GM23338 (cell line): ENCODE measurements at regions not wholly inside any gene's neighbourhood (a gene's known extent, or its start where the extent isn't known, plus 50 kb on each side); places are given as distances from the start of the nearest gene placed in this dataset.

ENCODE experiments used
- ATAC-seq: fragments of 200-7000 bp; cut with Tn5 transposase; 3 replicates; pipeline ENCODE4 v1.9.1; 2020
- DNase-seq: peaks from one replicate; pipeline ENCODE4 v3.0.0-alpha.2; 2015; ENCODE audit warnings: low spot score
- H2AFZ ChIP-seq: fragments of 200-600 bp; sonication (generic); 2 replicates; pipeline ENCODE4 v1.8.0; 2016; ENCODE audit warnings: antibody characterized with exemption, mild to moderate bottlenecking, moderate library complexity
- H3F3A ChIP-seq: fragments of 200-600 bp; sonication (generic); replicated peaks from 2 replicates; pipeline ENCODE4 v1.8.0; 2017; ENCODE audit warnings: antibody characterized with exemption, mixed run types, low read depth
- H3K27ac ChIP-seq: fragments of 200-600 bp; sonication (generic); 2 replicates; pipeline ENCODE4 v1.6.1; 2016; ENCODE audit warnings: low read depth
- H3K27me3 ChIP-seq: fragments of 200-600 bp; sonication (generic); 2 replicates; pipeline ENCODE4 v1.8.0; 2016; ENCODE audit warnings: mild to moderate bottlenecking, mixed run types, moderate library complexity; ENCODE audit not compliant: insufficient read depth
- H3K36me3 ChIP-seq: fragments of 200-600 bp; sonication (generic); 2 replicates; pipeline ENCODE4 v1.8.0; 2016; ENCODE audit warnings: mild to moderate bottlenecking; ENCODE audit not compliant: insufficient read depth
- H3K4me1 ChIP-seq: fragments of 200-600 bp; sonication (generic); 2 replicates; pipeline ENCODE4 v1.8.0; 2016; ENCODE audit warnings: mild to moderate bottlenecking, moderate library complexity; ENCODE audit not compliant: insufficient read depth
- H3K4me2 ChIP-seq: fragments of 200-600 bp; sonication (generic); 2 replicates; pipeline ENCODE4 v1.7.1; 2017; ENCODE audit warnings: mixed run types
- H3K4me3 ChIP-seq: fragments of 200-600 bp; sonication (generic); 2 replicates; pipeline ENCODE4 v1.6.1; 2016; ENCODE audit warnings: mixed run types
- H3K79me2 ChIP-seq: fragments of 200-600 bp; sonication (generic); replicated peaks from 2 replicates; pipeline ENCODE4 v1.8.0; 2017; ENCODE audit warnings: mild to moderate bottlenecking; ENCODE audit not compliant: insufficient read depth
- H3K9me2 ChIP-seq: fragments of 200-600 bp; sonication (generic); 2 replicates; pipeline ENCODE4 v1.8.0; 2017; ENCODE audit not compliant: insufficient read depth
- H4K20me1 ChIP-seq: fragments of 200-600 bp; sonication (generic); replicated peaks from 2 replicates; pipeline ENCODE4 v1.8.0; 2017; ENCODE audit warnings: mild to moderate bottlenecking; ENCODE audit not compliant: insufficient read depth
- H3K27ac Mint-ChIP-seq: 2 replicates; pipeline ENCODE4 v1.8.0; 2020; ENCODE audit warnings: inconsistent platforms, mild to moderate bottlenecking, moderate library complexity, mixed read lengths
- H3K27me3 Mint-ChIP-seq: 3 replicates; pipeline ENCODE4 v1.8.0; 2022; ENCODE audit warnings: low read depth, mild to moderate bottlenecking, moderate library complexity, mixed read lengths, inconsistent platforms; ENCODE audit not compliant: insufficient read depth, poor library complexity
- H3K36me3 Mint-ChIP-seq: 3 replicates; pipeline ENCODE4 v1.8.0; 2021; ENCODE audit warnings: low read depth, mild to moderate bottlenecking, inconsistent platforms, moderate library complexity, mixed read lengths
- H3K4me1 Mint-ChIP-seq: 3 replicates; pipeline ENCODE4 v1.8.0; 2020; ENCODE audit warnings: mild to moderate bottlenecking, inconsistent platforms, mixed read lengths
- H3K4me3 Mint-ChIP-seq: 3 replicates; pipeline ENCODE4 v1.8.0; 2021; ENCODE audit warnings: moderate library complexity, mild to moderate bottlenecking, inconsistent platforms, mixed read lengths
- H3K9me3 Mint-ChIP-seq: 3 replicates; pipeline ENCODE4 v1.8.0; 2020; ENCODE audit warnings: moderate library complexity, mild to moderate bottlenecking, inconsistent platforms, mixed read lengths
- CREB1 ChIP-seq: fragments of 250-450 bp; sonication (Bioruptor Pico); IDR thresholded peaks from 2 replicates; pipeline ENCODE4 v1.5.0; 2020; ENCODE audit warnings: low read depth, mild to moderate bottlenecking, moderate library complexity
- EZH2 ChIP-seq: fragments of 200-600 bp; sonication (generic); IDR thresholded peaks from one replicate; pipeline ENCODE4 v1.8.0; 2017; ENCODE audit warnings: antibody characterized with exemption, mild to moderate bottlenecking, low read depth; ENCODE audit not compliant: unreplicated experiment
- EZH2phosphoT487 ChIP-seq: fragments of 200-600 bp; sonication (generic); IDR thresholded peaks from one replicate; pipeline ENCODE4 v1.8.1; 2018; ENCODE audit warnings: antibody characterized with exemption; ENCODE audit not compliant: unreplicated experiment
- JUNB ChIP-seq: IDR thresholded peaks from one replicate; pipeline ENCODE4 v1.6.1; 2016; ENCODE audit warnings: antibody characterized with exemption; ENCODE audit not compliant: unreplicated experiment
- NANOG ChIP-seq: IDR thresholded peaks from 2 replicates; pipeline ENCODE4 v1.6.1; 2016; ENCODE audit warnings: antibody characterized with exemption, borderline replicate concordance
- POLR2AphosphoS5 ChIP-seq: IDR thresholded peaks from 2 replicates; pipeline ENCODE4 v1.6.1; 2016; ENCODE audit warnings: antibody characterized with exemption, low read depth
- STAT1 ChIP-seq: IDR thresholded peaks from one replicate; pipeline ENCODE4 v1.6.1; 2016; ENCODE audit warnings: antibody characterized with exemption; ENCODE audit not compliant: unreplicated experiment
- ZNF114 ChIP-seq: fragments of 250-450 bp; sonication (Bioruptor Pico); IDR thresholded peaks from 2 replicates; pipeline ENCODE4 v1.5.0; 2020; ENCODE audit warnings: mild to moderate bottlenecking, moderate library complexity
- TF ChIP-seq, protein P1 (sequence below): IDR thresholded peaks from one replicate; pipeline ENCODE4 v1.6.1; 2018; ENCODE audit warnings: antibody characterized with exemption; ENCODE audit not compliant: unreplicated experiment
- TF ChIP-seq, protein P2 (sequence below), 2 experiments: fragments of 200-600 bp in 1 of 2; sonication (generic) in 1 of 2; conservative IDR thresholded peaks; 2 replicates each; pipeline versions ENCODE4 v1.5.1 to v1.6.1; 2016 to 2017; ENCODE audit warnings: antibody characterized with exemption in 2 of 2, low read depth in 2 of 2, mild to moderate bottlenecking in 2 of 2, moderate library complexity in 1 of 2
- TF ChIP-seq, protein P3 (sequence below): fragments of 250-450 bp; sonication (Bioruptor Pico); IDR thresholded peaks from 2 replicates; pipeline ENCODE4 v1.5.0; 2020; ENCODE audit warnings: mild to moderate bottlenecking, moderate library complexity
- TF ChIP-seq, protein P4 (sequence below): IDR thresholded peaks from 2 replicates; pipeline ENCODE4 v1.6.1; 2016; ENCODE audit warnings: antibody characterized with exemption

DNA sequence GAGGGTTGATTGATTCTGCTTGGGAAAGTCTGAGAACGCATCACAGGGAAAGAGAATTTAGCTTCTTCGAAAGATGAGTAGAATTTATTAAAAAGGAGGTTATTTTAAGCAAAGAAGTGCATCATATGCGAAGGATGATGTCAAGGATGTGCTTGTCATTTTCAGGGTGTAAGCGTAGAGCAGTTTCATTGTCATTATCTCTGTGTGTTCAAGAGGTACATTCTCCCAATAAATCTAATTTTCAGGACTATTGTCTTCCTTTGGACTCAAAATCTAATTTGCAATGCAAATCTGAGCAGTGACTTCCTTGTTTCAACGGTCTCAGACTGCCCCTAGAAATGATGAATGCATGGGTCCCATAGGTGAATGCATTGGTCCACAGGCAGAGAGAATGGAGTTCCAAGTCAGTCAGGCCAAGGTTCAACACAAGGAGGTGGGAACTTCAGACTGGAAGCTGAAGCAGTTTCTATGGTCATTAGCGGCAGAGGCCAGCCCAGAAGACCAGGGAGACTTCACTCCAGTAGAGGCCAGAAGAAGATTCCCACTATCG lies 99.8 kb downstream of the CDC42EP3 start:
- H3K27me3 Mint-ChIP-seq: no peaks in the 10 kb centered on the region

More for the DNA sequence above, 99.8 kb downstream of the CDC42EP3 start:
- no peaks in the 10 kb centered on the region for H3K36me3 Mint-ChIP-seq
- Histone ChIP-seq H3K36me3 (no peaks in the 10 kb centered on the region), H3K27me3 (no peaks in the 10 kb centered on the region), H4K20me1 (no peaks in the 10 kb centered on the region), H3K79me2 (no peaks in the 10 kb centered on the region), H3K4me1 (no peaks in the 10 kb centered on the region), H3K4me3 (no peak overlapping the region), H3K9me2 (no peaks in the 10 kb centered on the region), H3F3A (no peaks in the 10 kb centered on the region), H3K4me2 (no peak overlapping the region), H2AFZ (no peak overlapping the region), H3K27ac (no peak overlapping the region)
- peaks cover 2% of the 10 kb centered on the region; the same call in 1 of the 3 replicates for H3K9me3 Mint-ChIP-seq
- no peak overlapping the region for H3K4me3 Mint-ChIP-seq
- DNase-seq (no peak), ATAC-seq (no peak)
- H3K27ac Mint-ChIP-seq: no peak overlapping the region
- TF ChIP-seq EZH2 (no peak), NANOG (no peak), EZH2phosphoT487 (no peak), STAT1 (no peak), JUNB (no peak), POLR2AphosphoS5 (no peak), CREB1 (no peak), ZNF114 (CRISPR knock-in tag) (no peak)
- TF ChIP-seq, protein P1, sequence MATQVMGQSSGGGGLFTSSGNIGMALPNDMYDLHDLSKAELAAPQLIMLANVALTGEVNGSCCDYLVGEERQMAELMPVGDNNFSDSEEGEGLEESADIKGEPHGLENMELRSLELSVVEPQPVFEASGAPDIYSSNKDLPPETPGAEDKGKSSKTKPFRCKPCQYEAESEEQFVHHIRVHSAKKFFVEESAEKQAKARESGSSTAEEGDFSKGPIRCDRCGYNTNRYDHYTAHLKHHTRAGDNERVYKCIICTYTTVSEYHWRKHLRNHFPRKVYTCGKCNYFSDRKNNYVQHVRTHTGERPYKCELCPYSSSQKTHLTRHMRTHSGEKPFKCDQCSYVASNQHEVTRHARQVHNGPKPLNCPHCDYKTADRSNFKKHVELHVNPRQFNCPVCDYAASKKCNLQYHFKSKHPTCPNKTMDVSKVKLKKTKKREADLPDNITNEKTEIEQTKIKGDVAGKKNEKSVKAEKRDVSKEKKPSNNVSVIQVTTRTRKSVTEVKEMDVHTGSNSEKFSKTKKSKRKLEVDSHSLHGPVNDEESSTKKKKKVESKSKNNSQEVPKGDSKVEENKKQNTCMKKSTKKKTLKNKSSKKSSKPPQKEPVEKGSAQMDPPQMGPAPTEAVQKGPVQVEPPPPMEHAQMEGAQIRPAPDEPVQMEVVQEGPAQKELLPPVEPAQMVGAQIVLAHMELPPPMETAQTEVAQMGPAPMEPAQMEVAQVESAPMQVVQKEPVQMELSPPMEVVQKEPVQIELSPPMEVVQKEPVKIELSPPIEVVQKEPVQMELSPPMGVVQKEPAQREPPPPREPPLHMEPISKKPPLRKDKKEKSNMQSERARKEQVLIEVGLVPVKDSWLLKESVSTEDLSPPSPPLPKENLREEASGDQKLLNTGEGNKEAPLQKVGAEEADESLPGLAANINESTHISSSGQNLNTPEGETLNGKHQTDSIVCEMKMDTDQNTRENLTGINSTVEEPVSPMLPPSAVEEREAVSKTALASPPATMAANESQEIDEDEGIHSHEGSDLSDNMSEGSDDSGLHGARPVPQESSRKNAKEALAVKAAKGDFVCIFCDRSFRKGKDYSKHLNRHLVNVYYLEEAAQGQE: no peak
- TF ChIP-seq, protein P2, sequence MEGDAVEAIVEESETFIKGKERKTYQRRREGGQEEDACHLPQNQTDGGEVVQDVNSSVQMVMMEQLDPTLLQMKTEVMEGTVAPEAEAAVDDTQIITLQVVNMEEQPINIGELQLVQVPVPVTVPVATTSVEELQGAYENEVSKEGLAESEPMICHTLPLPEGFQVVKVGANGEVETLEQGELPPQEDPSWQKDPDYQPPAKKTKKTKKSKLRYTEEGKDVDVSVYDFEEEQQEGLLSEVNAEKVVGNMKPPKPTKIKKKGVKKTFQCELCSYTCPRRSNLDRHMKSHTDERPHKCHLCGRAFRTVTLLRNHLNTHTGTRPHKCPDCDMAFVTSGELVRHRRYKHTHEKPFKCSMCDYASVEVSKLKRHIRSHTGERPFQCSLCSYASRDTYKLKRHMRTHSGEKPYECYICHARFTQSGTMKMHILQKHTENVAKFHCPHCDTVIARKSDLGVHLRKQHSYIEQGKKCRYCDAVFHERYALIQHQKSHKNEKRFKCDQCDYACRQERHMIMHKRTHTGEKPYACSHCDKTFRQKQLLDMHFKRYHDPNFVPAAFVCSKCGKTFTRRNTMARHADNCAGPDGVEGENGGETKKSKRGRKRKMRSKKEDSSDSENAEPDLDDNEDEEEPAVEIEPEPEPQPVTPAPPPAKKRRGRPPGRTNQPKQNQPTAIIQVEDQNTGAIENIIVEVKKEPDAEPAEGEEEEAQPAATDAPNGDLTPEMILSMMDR (conservative IDR thresholded peaks at IDR 0.05; ENCODE audit: low read depth in 2 of 2): no peak
- TF ChIP-seq, protein P3, sequence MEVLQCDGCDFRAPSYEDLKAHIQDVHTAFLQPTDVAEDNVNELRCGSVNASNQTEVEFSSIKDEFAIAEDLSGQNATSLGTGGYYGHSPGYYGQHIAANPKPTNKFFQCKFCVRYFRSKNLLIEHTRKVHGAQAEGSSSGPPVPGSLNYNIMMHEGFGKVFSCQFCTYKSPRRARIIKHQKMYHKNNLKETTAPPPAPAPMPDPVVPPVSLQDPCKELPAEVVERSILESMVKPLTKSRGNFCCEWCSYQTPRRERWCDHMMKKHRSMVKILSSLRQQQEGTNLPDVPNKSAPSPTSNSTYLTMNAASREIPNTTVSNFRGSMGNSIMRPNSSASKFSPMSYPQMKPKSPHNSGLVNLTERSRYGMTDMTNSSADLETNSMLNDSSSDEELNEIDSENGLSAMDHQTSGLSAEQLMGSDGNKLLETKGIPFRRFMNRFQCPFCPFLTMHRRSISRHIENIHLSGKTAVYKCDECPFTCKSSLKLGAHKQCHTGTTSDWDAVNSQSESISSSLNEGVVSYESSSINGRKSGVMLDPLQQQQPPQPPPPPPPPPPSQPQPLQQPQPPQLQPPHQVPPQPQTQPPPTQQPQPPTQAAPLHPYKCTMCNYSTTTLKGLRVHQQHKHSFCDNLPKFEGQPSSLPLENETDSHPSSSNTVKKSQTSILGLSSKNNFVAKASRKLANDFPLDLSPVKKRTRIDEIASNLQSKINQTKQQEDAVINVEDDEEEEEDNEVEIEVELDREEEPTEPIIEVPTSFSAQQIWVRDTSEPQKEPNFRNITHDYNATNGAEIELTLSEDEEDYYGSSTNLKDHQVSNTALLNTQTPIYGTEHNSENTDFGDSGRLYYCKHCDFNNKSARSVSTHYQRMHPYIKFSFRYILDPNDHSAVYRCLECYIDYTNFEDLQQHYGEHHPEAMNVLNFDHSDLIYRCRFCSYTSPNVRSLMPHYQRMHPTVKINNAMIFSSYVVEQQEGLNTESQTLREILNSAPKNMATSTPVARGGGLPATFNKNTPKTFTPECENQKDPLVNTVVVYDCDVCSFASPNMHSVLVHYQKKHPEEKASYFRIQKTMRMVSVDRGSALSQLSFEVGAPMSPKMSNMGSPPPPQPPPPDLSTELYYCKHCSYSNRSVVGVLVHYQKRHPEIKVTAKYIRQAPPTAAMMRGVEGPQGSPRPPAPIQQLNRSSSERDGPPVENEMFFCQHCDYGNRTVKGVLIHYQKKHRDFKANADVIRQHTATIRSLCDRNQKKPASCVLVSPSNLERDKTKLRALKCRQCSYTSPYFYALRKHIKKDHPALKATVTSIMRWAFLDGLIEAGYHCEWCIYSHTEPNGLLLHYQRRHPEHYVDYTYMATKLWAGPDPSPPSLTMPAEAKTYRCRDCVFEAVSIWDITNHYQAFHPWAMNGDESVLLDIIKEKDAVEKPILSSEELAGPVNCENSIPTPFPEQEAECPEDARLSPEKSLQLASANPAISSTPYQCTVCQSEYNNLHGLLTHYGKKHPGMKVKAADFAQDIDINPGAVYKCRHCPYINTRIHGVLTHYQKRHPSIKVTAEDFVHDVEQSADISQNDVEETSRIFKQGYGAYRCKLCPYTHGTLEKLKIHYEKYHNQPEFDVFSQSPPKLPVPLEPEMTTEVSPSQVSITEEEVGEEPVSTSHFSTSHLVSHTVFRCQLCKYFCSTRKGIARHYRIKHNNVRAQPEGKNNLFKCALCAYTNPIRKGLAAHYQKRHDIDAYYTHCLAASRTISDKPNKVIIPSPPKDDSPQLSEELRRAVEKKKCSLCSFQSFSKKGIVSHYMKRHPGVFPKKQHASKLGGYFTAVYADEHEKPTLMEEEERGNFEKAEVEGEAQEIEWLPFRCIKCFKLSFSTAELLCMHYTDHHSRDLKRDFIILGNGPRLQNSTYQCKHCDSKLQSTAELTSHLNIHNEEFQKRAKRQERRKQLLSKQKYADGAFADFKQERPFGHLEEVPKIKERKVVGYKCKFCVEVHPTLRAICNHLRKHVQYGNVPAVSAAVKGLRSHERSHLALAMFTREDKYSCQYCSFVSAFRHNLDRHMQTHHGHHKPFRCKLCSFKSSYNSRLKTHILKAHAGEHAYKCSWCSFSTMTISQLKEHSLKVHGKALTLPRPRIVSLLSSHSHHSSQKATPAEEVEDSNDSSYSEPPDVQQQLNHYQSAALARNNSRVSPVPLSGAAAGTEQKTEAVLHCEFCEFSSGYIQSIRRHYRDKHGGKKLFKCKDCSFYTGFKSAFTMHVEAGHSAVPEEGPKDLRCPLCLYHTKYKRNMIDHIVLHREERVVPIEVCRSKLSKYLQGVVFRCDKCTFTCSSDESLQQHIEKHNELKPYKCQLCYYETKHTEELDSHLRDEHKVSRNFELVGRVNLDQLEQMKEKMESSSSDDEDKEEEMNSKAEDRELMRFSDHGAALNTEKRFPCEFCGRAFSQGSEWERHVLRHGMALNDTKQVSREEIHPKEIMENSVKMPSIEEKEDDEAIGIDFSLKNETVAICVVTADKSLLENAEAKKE: no peak
- TF ChIP-seq, protein P4, sequence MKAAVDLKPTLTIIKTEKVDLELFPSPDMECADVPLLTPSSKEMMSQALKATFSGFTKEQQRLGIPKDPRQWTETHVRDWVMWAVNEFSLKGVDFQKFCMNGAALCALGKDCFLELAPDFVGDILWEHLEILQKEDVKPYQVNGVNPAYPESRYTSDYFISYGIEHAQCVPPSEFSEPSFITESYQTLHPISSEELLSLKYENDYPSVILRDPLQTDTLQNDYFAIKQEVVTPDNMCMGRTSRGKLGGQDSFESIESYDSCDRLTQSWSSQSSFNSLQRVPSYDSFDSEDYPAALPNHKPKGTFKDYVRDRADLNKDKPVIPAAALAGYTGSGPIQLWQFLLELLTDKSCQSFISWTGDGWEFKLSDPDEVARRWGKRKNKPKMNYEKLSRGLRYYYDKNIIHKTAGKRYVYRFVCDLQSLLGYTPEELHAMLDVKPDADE: no peak
- H3K4me1 Mint-ChIP-seq: peaks cover 2% of the 10 kb centered on the region
